HEK293 (cell line): ENCODE measurements at regions not wholly inside any gene's neighbourhood (a gene's known extent, or its start where the extent isn't known, plus 50 kb on each side); places are given as distances from the start of the nearest gene placed in this dataset.
"Not testable (repeated sequence)": the region's sequence is repeated elsewhere in the genome, so short reads cannot be mapped to it uniquely, and the experiment has no call there.

ENCODE experiments used
- CTCF ChIA-PET: fragments of 350-600 bp; formaldehyde crosslinking; extraction: SDS; loops from one replicate; lab custom pipeline; 2021; ENCODE audit warnings: antibody characterized with exemption; lab: Yijun Ruan, JAX
- POLR2A ChIA-PET: fragments of 300-600 bp; formaldehyde crosslinking; extraction: SDS; loops from one replicate; lab custom pipeline; 2020; ENCODE audit warnings: antibody characterized with exemption, inconsistent platforms; lab: Yijun Ruan, JAX
- H3K27ac ChIP-seq: fragments of 200-500 bp; sonication (Bioruptor generic); 2 replicates; pipeline ENCODE4 v1.5.1; 2014; ENCODE audit warnings: low read depth, low read length, control low read depth, inconsistent platforms; ENCODE audit errors: extremely low read depth
- H3K36me3 ChIP-seq, 2 experiments: fragments of 200-500 bp in 1 of 2; sonication (Bioruptor generic) in 1 of 2; 1 replicate in 1 of 2; 2 replicates in 1 of 2; pipeline ENCODE4 v1.5.1; 2014 to 2017; ENCODE audit warnings: inconsistent platforms in 2 of 2, low read length in 2 of 2; ENCODE audit not compliant: control insufficient read depth in 2 of 2, insufficient read depth in 1 of 2
- H3K4me1 ChIP-seq: fragments of 200-500 bp; sonication (Bioruptor generic); 2 replicates; pipeline ENCODE4 v1.5.1; 2014; ENCODE audit warnings: mild to moderate bottlenecking, low read length, inconsistent platforms; ENCODE audit not compliant: control insufficient read depth, insufficient read depth
- H3K4me3 ChIP-seq: 2 replicates; pipeline ENCODE4 v1.5.1; 2011; ENCODE audit warnings: low read depth, mild to moderate bottlenecking, control low read depth, low read length, moderate library complexity
- H3K9me3 ChIP-seq: fragments of 200-500 bp; sonication (Bioruptor generic); 2 replicates; pipeline ENCODE4 v1.5.1; 2014; ENCODE audit warnings: low read depth, low read length, inconsistent platforms; ENCODE audit not compliant: control insufficient read depth, insufficient read depth
- BCL11B ChIP-seq: fragments of 450-650 bp; formaldehyde crosslinking; IDR thresholded peaks from 2 replicates; pipeline ENCODE4 v1.5.1; 2016; ENCODE audit warnings: low read depth, missing biosample characterization, missing genetic modification characterization
- KLF1 ChIP-seq: fragments of 450-650 bp; formaldehyde crosslinking; IDR thresholded peaks from 2 replicates; pipeline ENCODE4 v1.5.1; 2016; ENCODE audit warnings: missing biosample characterization, missing genetic modification characterization
- KLF10 ChIP-seq: fragments of 450-650 bp; IDR thresholded peaks from 2 replicates; pipeline ENCODE4 v1.5.1; 2018; ENCODE audit warnings: missing biosample characterization, mild to moderate bottlenecking, missing genetic modification characterization
- KLF16 ChIP-seq: fragments of 450-650 bp; formaldehyde crosslinking; IDR thresholded peaks from 2 replicates; pipeline ENCODE4 v1.5.1; 2017; ENCODE audit warnings: missing biosample characterization, missing genetic modification characterization
- MZF1 ChIP-seq: fragments of 450-650 bp; formaldehyde crosslinking; IDR thresholded peaks from 2 replicates; pipeline ENCODE4 v1.5.1; 2017; ENCODE audit warnings: missing biosample characterization, missing genetic modification characterization, borderline replicate concordance
- OSR2 ChIP-seq: fragments of 450-650 bp; formaldehyde crosslinking; IDR thresholded peaks from 2 replicates; pipeline ENCODE4 v1.5.1; 2016; ENCODE audit warnings: missing biosample characterization, missing genetic modification characterization
- OVOL3 ChIP-seq: fragments of 450-650 bp; formaldehyde crosslinking; IDR thresholded peaks from 2 replicates; pipeline ENCODE4 v1.5.1; 2016; ENCODE audit warnings: missing biosample characterization, missing genetic modification characterization
- ZBTB1 ChIP-seq: fragments of 450-650 bp; formaldehyde crosslinking; IDR thresholded peaks from 2 replicates; pipeline ENCODE4 v1.5.1; 2016; ENCODE audit warnings: missing biosample characterization, missing genetic modification characterization
- ZBTB10 ChIP-seq: fragments of 450-650 bp; formaldehyde crosslinking; IDR thresholded peaks from 2 replicates; pipeline ENCODE4 v1.5.1; 2016; ENCODE audit warnings: missing biosample characterization, missing genetic modification characterization
- ZBTB7A ChIP-seq: fragments of 450-650 bp; formaldehyde crosslinking; IDR thresholded peaks from 2 replicates; pipeline ENCODE4 v1.5.1; 2016; ENCODE audit warnings: low read depth, missing biosample characterization, missing genetic modification characterization
- ZIC2 ChIP-seq: fragments of 450-650 bp; formaldehyde crosslinking; IDR thresholded peaks from 2 replicates; pipeline ENCODE4 v1.5.1; 2016; ENCODE audit warnings: missing biosample characterization, missing genetic modification characterization
- ZNF121 ChIP-seq: fragments of 450-650 bp; formaldehyde crosslinking; IDR thresholded peaks from 2 replicates; pipeline ENCODE4 v1.5.1; 2016; ENCODE audit warnings: missing biosample characterization, missing genetic modification characterization
- ZNF169 ChIP-seq: fragments of 450-650 bp; formaldehyde crosslinking; IDR thresholded peaks from 2 replicates; pipeline ENCODE4 v1.5.1; 2016; ENCODE audit warnings: missing biosample characterization, missing genetic modification characterization
- ZNF202 ChIP-seq: fragments of 450-650 bp; formaldehyde crosslinking; IDR thresholded peaks from 2 replicates; pipeline ENCODE4 v1.5.1; 2016; ENCODE audit warnings: missing biosample characterization, missing genetic modification characterization, borderline replicate concordance
- ZNF214 ChIP-seq: fragments of 450-650 bp; formaldehyde crosslinking; IDR thresholded peaks from 2 replicates; pipeline ENCODE4 v1.5.1; 2017; ENCODE audit warnings: missing biosample characterization, mild to moderate bottlenecking, missing genetic modification characterization, borderline replicate concordance
- ZNF221 ChIP-seq: fragments of 450-650 bp; formaldehyde crosslinking; IDR thresholded peaks from 2 replicates; pipeline ENCODE4 v1.5.1; 2017; ENCODE audit warnings: missing biosample characterization, missing genetic modification characterization, borderline replicate concordance
- ZNF354C ChIP-seq: fragments of 450-650 bp; formaldehyde crosslinking; IDR thresholded peaks from 2 replicates; pipeline ENCODE4 v1.5.1; 2016; ENCODE audit warnings: missing biosample characterization, missing genetic modification characterization, low read depth, borderline replicate concordance
- ZNF423 ChIP-seq: fragments of 450-650 bp; formaldehyde crosslinking; IDR thresholded peaks from 2 replicates; pipeline ENCODE4 v1.5.1; 2016; ENCODE audit warnings: missing biosample characterization, missing genetic modification characterization
- ZNF433 ChIP-seq: fragments of 450-650 bp; formaldehyde crosslinking; IDR thresholded peaks from 2 replicates; pipeline ENCODE4 v1.5.1; 2016; ENCODE audit warnings: missing biosample characterization, missing genetic modification characterization, low read depth
- ZNF585B ChIP-seq: fragments of 450-650 bp; formaldehyde crosslinking; IDR thresholded peaks from 2 replicates; pipeline ENCODE4 v1.5.1; 2016; ENCODE audit warnings: missing biosample characterization, missing genetic modification characterization
- ZNF621 ChIP-seq: fragments of 450-650 bp; formaldehyde crosslinking; IDR thresholded peaks from 2 replicates; pipeline ENCODE4 v1.5.1; 2017; ENCODE audit warnings: missing biosample characterization, missing genetic modification characterization
- ZNF664 ChIP-seq: fragments of 450-650 bp; formaldehyde crosslinking; IDR thresholded peaks from 2 replicates; pipeline ENCODE4 v1.5.1; 2016; ENCODE audit warnings: missing biosample characterization, missing genetic modification characterization
- ZNF704 ChIP-seq: fragments of 450-650 bp; formaldehyde crosslinking; IDR thresholded peaks from 2 replicates; pipeline ENCODE4 v1.5.1; 2016; ENCODE audit warnings: missing biosample characterization, missing genetic modification characterization
- ZNF747 ChIP-seq: fragments of 450-650 bp; formaldehyde crosslinking; IDR thresholded peaks from 2 replicates; pipeline ENCODE4 v1.5.1; 2016; ENCODE audit warnings: missing biosample characterization, missing genetic modification characterization
- ZXDB ChIP-seq: fragments of 450-650 bp; formaldehyde crosslinking; IDR thresholded peaks from 2 replicates; pipeline ENCODE4 v1.5.1; 2016; ENCODE audit warnings: missing biosample characterization, missing genetic modification characterization
- TF ChIP-seq, protein P1 (sequence below): fragments of 450-650 bp; formaldehyde crosslinking; IDR thresholded peaks from 2 replicates; pipeline ENCODE4 v1.5.1; 2016; ENCODE audit warnings: missing biosample characterization, missing genetic modification characterization
- TF ChIP-seq, protein P2 (sequence below): fragments of 450-650 bp; formaldehyde crosslinking; IDR thresholded peaks from 2 replicates; pipeline ENCODE4 v1.5.1; 2016; ENCODE audit warnings: missing biosample characterization, missing genetic modification characterization, low read depth

GRCh38 chr4:81715757-81716156 lies 244.1 kb upstream of the RASGEF1B start:
- ChIA-PET CTCF (no interaction called here), POLR2A (no interaction called here)
- Histone ChIP-seq H3K9me3 (no peaks in the 10 kb centered on the region), H3K27ac (no peak overlapping the region), H3K4me1 (no peaks in the 10 kb centered on the region), H3K36me3 (no peaks in the 10 kb centered on the region), H3K4me3 (no peak overlapping the region)
- TF ChIP-seq ZNF169 (tag by site-specific recombination) (no peak), ZNF664 (tag by site-specific recombination) (no peak), OVOL3 (no peak), MZF1 (tag by site-specific recombination) (no peak), ZNF354C (tag by site-specific recombination) (no peak), ZNF214 (tag by site-specific recombination) (no peak), ZNF585B (tag by site-specific recombination) (no peak), ZNF433 (tag by site-specific recombination) (no peak), OSR2 (tag by site-specific recombination) (no peak), ZIC2 (tag by site-specific recombination) (no peak), KLF1 (tag by site-specific recombination) (no peak)
- TF ChIP-seq, protein P1, sequence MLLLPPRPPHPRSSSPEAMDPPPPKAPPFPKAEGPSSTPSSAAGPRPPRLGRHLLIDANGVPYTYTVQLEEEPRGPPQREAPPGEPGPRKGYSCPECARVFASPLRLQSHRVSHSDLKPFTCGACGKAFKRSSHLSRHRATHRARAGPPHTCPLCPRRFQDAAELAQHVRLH (tag by site-specific recombination) = no peak
- TF ChIP-seq, protein P2, sequence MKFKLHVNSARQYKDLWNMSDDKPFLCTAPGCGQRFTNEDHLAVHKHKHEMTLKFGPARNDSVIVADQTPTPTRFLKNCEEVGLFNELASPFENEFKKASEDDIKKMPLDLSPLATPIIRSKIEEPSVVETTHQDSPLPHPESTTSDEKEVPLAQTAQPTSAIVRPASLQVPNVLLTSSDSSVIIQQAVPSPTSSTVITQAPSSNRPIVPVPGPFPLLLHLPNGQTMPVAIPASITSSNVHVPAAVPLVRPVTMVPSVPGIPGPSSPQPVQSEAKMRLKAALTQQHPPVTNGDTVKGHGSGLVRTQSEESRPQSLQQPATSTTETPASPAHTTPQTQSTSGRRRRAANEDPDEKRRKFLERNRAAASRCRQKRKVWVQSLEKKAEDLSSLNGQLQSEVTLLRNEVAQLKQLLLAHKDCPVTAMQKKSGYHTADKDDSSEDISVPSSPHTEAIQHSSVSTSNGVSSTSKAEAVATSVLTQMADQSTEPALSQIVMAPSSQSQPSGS = no peak

GRCh38 chr4:81715357-81715756 lies 243.7 kb upstream of the RASGEF1B start:
- H3K27ac ChIP-seq, H3K36me3 ChIP-seq, H3K9me3 ChIP-seq, POLR2A ChIA-PET, H3K4me1 ChIP-seq, H3K4me3 ChIP-seq: not testable (repeated sequence)
- CTCF ChIA-PET = interaction anchor here (0.6 kb wide), 2 partner anchors 60 to 501 kb away, joined by 3 to 6 read pairs; no protein-coding TSS in a partner anchor

DNA sequence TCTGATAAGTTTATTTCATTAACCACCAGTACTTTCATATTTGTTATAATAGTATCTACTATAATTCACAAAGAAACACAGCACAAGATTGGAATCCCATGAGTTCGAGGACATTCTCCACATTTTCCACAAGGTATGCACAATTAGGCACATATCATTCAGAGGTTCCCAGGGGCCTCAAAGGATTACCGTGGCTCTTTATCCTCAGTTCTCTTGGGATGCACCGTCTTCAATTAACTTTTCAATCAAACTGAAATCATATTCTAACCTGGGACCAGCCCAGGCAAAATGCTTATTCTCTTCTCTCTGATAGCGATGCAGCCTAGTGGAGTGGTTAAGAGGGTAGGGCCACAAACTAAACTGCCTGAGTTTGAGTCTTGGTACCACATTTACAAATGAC lies 242.6 kb upstream of the RASGEF1B start:
- CTCF ChIA-PET = no interaction called here
- TF ChIP-seq ZBTB7A (tag by site-specific recombination) (no peak), KLF16 (tag by site-specific recombination) (no peak), ZXDB (tag by site-specific recombination) (no peak), ZNF621 (tag by site-specific recombination) (no peak), ZNF747 (tag by site-specific recombination) (no peak), KLF10 (tag by site-specific recombination) (no peak), ZNF423 (tag by site-specific recombination) (no peak), BCL11B (no peak), ZBTB10 (tag by site-specific recombination) (no peak), ZNF704 (tag by site-specific recombination) (no peak), ZNF121 (no peak), ZNF221 (no peak), ZNF202 (tag by site-specific recombination) (no peak), ZBTB1 (no peak)
- TF ChIP-seq, protein P2 = no peak

More for the DNA sequence above, 242.6 kb upstream of the RASGEF1B start:
- no peak overlapping the region for H3K4me3 ChIP-seq
- POLR2A ChIA-PET = no interaction called here
- no peaks in the 10 kb centered on the region for H3K4me1 ChIP-seq
- H3K27ac ChIP-seq = no peak overlapping the region
- no peaks in the 10 kb centered on the region for H3K9me3 ChIP-seq
- H3K36me3 ChIP-seq = no peaks in the 10 kb centered on the region
